Esophagus (tissue), 2 donors: ENCODE measurements at regions not wholly inside any gene's neighbourhood (a gene's known extent, or its start where the extent isn't known, plus 50 kb on each side); places are given as distances from the start of the nearest gene placed in this dataset.

Experiments used
- H3K27ac ChIP-seq, 2 donors: one replicate each; pipeline ENCODE4 v1.5.1; 2013; ENCODE audit warnings: low read depth in 2 of 2, mild to moderate bottlenecking in 2 of 2, inconsistent platforms in 1 of 2, low read length in 1 of 2, moderate library complexity in 1 of 2
- H3K27me3 ChIP-seq, 2 donors: one replicate each; pipeline ENCODE4 v1.6.1; 2013; ENCODE audit warnings: low read length in 2 of 2, control low read depth in 1 of 2, mild to moderate bottlenecking in 1 of 2; ENCODE audit not compliant: insufficient read depth in 2 of 2, control insufficient read depth in 1 of 2
- H3K36me3 ChIP-seq, 2 donors: one replicate each; pipeline ENCODE4 v1.6.1; 2013; ENCODE audit warnings: low read length in 1 of 2; ENCODE audit not compliant: control insufficient read depth in 2 of 2, insufficient read depth in 2 of 2
- H3K4me1 ChIP-seq, 2 donors: one replicate each; pipeline ENCODE4 v1.6.1; 2013; ENCODE audit warnings: low read length in 1 of 2; ENCODE audit not compliant: control insufficient read depth in 2 of 2, insufficient read depth in 2 of 2
- H3K4me3 ChIP-seq, 2 donors: one replicate each; pipeline ENCODE4 v1.5.1; 2013; ENCODE audit warnings: low read length in 2 of 2, mild to moderate bottlenecking in 2 of 2, low read depth in 1 of 2, moderate library complexity in 1 of 2
- H3K9me3 ChIP-seq, 2 donors: one replicate each; pipeline ENCODE4 v1.6.1; 2013; ENCODE audit warnings: mild to moderate bottlenecking in 2 of 2, low read depth in 1 of 2, low read length in 1 of 2, moderate library complexity in 1 of 2; ENCODE audit not compliant: control insufficient read depth in 2 of 2, insufficient read depth in 1 of 2
- WGBS, 2 donors: extraction: QIAGEN DNeasy Blood & Tissue Kit; methylation state at CpG; one replicate each; pipeline ENCODE4 v1.1.7; 2013; 5-methylcytosine and 5-hydroxymethylcytosine counted together
- donor health status: healthy with polysubstance abuse.
- donor health status: Bipolar disorder and iron deficiency.

- Histone ChIP-seq H3K36me3 (no peaks in the 10 kb centered on the region), H3K9me3 (no peaks in the 10 kb centered on the region), H3K4me1 (no peaks in the 10 kb centered on the region), H3K27ac (no peak overlapping the region), H3K4me3 (no peak overlapping the region), H3K27me3 (no peaks in the 10 kb centered on the region)
- WGBS, 2 donors: 77 to 84% methylated on average over 10 of the region's 10 CpGs
Observed at GRCh38 chr1:221555689-221556433, 186.0 kb downstream of the DUSP10 start.

- no peak overlapping the region for H3K4me3 ChIP-seq
- no peak overlapping the region for H3K27ac ChIP-seq
- no peaks in the 10 kb centered on the region for H3K9me3 ChIP-seq
- no peaks in the 10 kb centered on the region for H3K27me3 ChIP-seq
- H3K36me3 ChIP-seq: no peaks in the 10 kb centered on the region
- no peaks in the 10 kb centered on the region for H3K4me1 ChIP-seq
Observed at GRCh38 chr1:221556435-221556834, 185.5 kb downstream of the DUSP10 start.

DNA sequence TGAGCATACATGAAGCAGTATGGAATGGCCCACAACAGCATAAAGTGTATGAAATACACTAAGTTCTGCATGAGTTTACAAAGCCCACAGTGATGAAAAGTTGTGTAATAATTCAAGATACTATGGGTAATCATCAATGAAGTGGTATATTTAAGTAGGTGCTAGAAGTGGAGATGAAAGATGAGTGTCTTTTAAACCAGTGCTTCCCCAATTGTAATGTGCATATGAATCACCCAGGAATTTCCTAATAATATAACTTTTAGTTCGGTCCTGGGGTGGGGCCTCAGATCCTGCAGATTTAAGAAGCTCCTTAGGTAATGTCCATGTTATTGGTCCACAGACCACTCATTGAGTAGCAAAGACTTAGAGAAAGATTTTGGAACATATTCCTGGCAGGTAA lies 184.9 kb downstream of the DUSP10 start:
- Histone ChIP-seq H3K27me3 (no peaks in the 10 kb centered on the region), H3K36me3 (no peaks in the 10 kb centered on the region), H3K4me1 (no peaks in the 10 kb centered on the region), H3K27ac (no peak overlapping the region), H3K9me3 (no peaks in the 10 kb centered on the region), H3K4me3 (no peak overlapping the region)
- 65 to 82% methylated on average over 1 of the region's 1 CpG for WGBS, 2 donors

DNA sequence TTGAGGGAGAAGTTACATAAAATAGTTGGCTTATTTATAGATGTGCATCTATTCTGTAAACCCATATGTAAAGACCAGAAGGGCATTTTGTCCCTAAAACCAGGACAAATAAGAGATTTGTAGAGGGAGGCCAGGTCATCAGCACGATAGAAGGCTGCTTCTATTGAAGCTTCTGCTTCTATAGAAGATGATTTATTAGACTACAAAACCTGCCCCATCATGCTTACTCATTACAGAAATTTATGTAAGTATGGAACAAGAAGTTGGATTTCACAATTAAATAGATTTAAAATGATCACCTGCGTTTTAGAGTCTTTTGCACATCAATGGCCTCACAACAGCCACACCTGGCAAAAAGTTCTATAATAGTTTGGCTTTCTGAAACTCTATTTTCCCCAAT lies 183.5 kb downstream of the DUSP10 start:
- peaks cover 0 to 3% of the 10 kb centered on the region in 2 donors for H3K9me3 ChIP-seq
- no peaks in the 10 kb centered on the region for H3K36me3 ChIP-seq
- H3K4me3 ChIP-seq: no peak overlapping the region
- no peaks in the 10 kb centered on the region for H3K4me1 ChIP-seq
- WGBS, 2 donors: 50 to 66% methylated on average over 2 of the region's 2 CpGs
- H3K27me3 ChIP-seq: no peaks in the 10 kb centered on the region
- H3K27ac ChIP-seq: no peak overlapping the region

GRCh38 chr1:221559911-221560310 lies 182.0 kb downstream of the DUSP10 start:
- Histone ChIP-seq H3K9me3 (peaks cover 0 to 3% of the 10 kb centered on the region in 2 donors), H3K27ac (no peak overlapping the region), H3K27me3 (no peaks in the 10 kb centered on the region), H3K4me1 (no peaks in the 10 kb centered on the region), H3K36me3 (no peaks in the 10 kb centered on the region), H3K4me3 (no peak overlapping the region)
- WGBS, 2 donors: 71 to 87% methylated on average over 4 of the region's 4 CpGs

GRCh38 chr1:221562542-221563475 lies 179.1 kb downstream of the DUSP10 start:
- peaks cover 0 to 3% of the 10 kb centered on the region in 2 donors for H3K9me3 ChIP-seq
- no peaks in the 10 kb centered on the region for H3K36me3 ChIP-seq

DNA sequence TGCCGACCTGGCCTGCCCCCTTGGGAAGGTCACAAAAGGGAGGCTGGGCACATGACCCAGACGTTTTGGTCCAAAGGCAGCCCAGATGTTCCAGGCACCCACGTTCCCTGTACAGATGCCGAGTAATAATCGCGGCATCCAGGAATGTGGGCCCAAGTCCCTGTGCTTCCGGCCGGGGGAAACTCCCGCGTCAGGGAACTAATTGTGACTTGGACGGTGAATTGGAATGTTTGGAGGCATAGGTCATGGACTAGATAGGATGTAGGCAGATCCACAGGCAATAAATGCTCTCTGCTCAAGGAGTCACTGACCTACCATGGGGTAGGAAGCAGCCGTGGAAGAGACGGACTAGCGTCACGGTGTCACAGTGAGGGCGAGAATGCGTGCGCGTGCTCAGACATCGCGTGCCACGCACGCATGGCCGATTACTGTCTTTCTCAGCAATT lies 178.4 kb downstream of the DUSP10 start:
- H3K36me3 ChIP-seq: no peaks in the 10 kb centered on the region
- 91 to 95% methylated on average over 24 of the region's 24 CpGs for WGBS, 2 donors
- H3K27me3 ChIP-seq: no peaks in the 10 kb centered on the region
- H3K9me3 ChIP-seq: peaks cover 0 to 3% of the 10 kb centered on the region in 2 donors
- H3K4me1 ChIP-seq: no peaks in the 10 kb centered on the region
- no peak overlapping the region for H3K27ac ChIP-seq
- no peak overlapping the region for H3K4me3 ChIP-seq

More at GRCh38 chr1:221562542-221563475, 179.1 kb downstream of the DUSP10 start:
- H3K4me3 ChIP-seq: no peak overlapping the region
- H3K27me3 ChIP-seq: no peaks in the 10 kb centered on the region
- WGBS, 2 donors: 91 to 94% methylated on average over 9 of the region's 9 CpGs
- H3K27ac ChIP-seq: no peak overlapping the region
- H3K4me1 ChIP-seq: no peaks in the 10 kb centered on the region

- Histone ChIP-seq H3K4me1 (no peaks in the 10 kb centered on the region), H3K27ac (no peak overlapping the region), H3K4me3 (no peak overlapping the region), H3K36me3 (no peaks in the 10 kb centered on the region), H3K27me3 (no peaks in the 10 kb centered on the region), H3K9me3 (peaks cover 0 to 3% of the 10 kb centered on the region in 2 donors)
- WGBS, 2 donors: 72 to 75% methylated on average over 2 of the region's 2 CpGs
Observed at GRCh38 chr1:221564891-221565290, 177.0 kb downstream of the DUSP10 start.

- no peaks in the 10 kb centered on the region for H3K4me1 ChIP-seq
- 75 to 81% methylated on average over 5 of the region's 5 CpGs for WGBS, 2 donors
- H3K27ac ChIP-seq: no peak overlapping the region
- no peak overlapping the region for H3K4me3 ChIP-seq
- no peaks in the 10 kb centered on the region for H3K36me3 ChIP-seq
- peaks cover 0 to 3% of the 10 kb centered on the region in 2 donors for H3K9me3 ChIP-seq
- no peaks in the 10 kb centered on the region for H3K27me3 ChIP-seq
Observed at GRCh38 chr1:221565711-221566110, 176.2 kb downstream of the DUSP10 start.
